H9 (cell line): ENCODE measurements at regions not wholly inside any gene's neighbourhood (a gene's known extent, or its start where the extent isn't known, plus 50 kb on each side); places are given as distances from the start of the nearest gene placed in this dataset.

ENCODE experiments used
- DNase-seq: peaks from one replicate; pipeline ENCODE4 v3.0.0-alpha.2; 2017
- H2AFZ ChIP-seq: one replicate; pipeline ENCODE4 v1.6.1; 2013; ENCODE audit warnings: mild to moderate bottlenecking, low read length, control low read depth, moderate library complexity
- H2AK5ac ChIP-seq: 2 replicates; pipeline ENCODE4 v1.6.1; 2013; ENCODE audit warnings: low read length, control low read depth, mixed read lengths; ENCODE audit not compliant: insufficient read length
- H2BK120ac ChIP-seq: one replicate; pipeline ENCODE4 v1.6.1; 2013; ENCODE audit warnings: low read depth, mild to moderate bottlenecking, low read length, control low read depth, inconsistent platforms; ENCODE audit not compliant: poor library complexity, severe bottlenecking
- H2BK12ac ChIP-seq: 2 replicates; pipeline ENCODE4 v1.6.1; 2013; ENCODE audit warnings: low read length, control low read depth, mixed read lengths, low read depth; ENCODE audit not compliant: insufficient read length
- H2BK15ac ChIP-seq: 2 replicates; pipeline ENCODE4 v1.6.1; 2013; ENCODE audit warnings: low read depth, low read length, control low read depth
- H2BK20ac ChIP-seq: one replicate; pipeline ENCODE4 v1.6.1; 2013; ENCODE audit warnings: low read depth, mild to moderate bottlenecking, low read length, control low read depth, inconsistent platforms; ENCODE audit not compliant: poor library complexity, severe bottlenecking
- H2BK5ac ChIP-seq: 2 replicates; pipeline ENCODE4 v1.6.1; 2013; ENCODE audit warnings: low read length, control low read depth, mixed read lengths; ENCODE audit not compliant: insufficient read length
- H3K14ac ChIP-seq: 2 replicates; pipeline ENCODE4 v1.6.1; 2013; ENCODE audit warnings: low read length, control low read depth; ENCODE audit not compliant: insufficient read depth
- H3K18ac ChIP-seq: 2 replicates; pipeline ENCODE4 v1.6.1; 2013; ENCODE audit warnings: low read depth, mild to moderate bottlenecking, mixed read lengths, low read length, control low read depth; ENCODE audit not compliant: insufficient read length
- H3K23ac ChIP-seq: 2 replicates; pipeline ENCODE4 v1.6.1; 2013; ENCODE audit warnings: low read length, control low read depth, mixed read lengths, low read depth; ENCODE audit not compliant: insufficient read length
- H3K23me2 ChIP-seq: 2 replicates; pipeline ENCODE4 v1.6.1; 2013; ENCODE audit warnings: low read depth, mild to moderate bottlenecking, mixed read lengths, low read length, control low read depth; ENCODE audit not compliant: insufficient read length, poor library complexity, severe bottlenecking
- H3K27ac ChIP-seq: 2 replicates; pipeline ENCODE4 v1.5.1; 2013; ENCODE audit warnings: low read length, control low read depth, mixed read lengths, low read depth; ENCODE audit not compliant: insufficient read length
- H3K27me3 ChIP-seq: 2 replicates; pipeline ENCODE4 v1.6.1; 2013; ENCODE audit warnings: low read length, control low read depth, inconsistent platforms; ENCODE audit not compliant: insufficient read depth
- H3K4ac ChIP-seq: 2 replicates; pipeline ENCODE4 v1.6.1; 2013; ENCODE audit warnings: low read depth, mild to moderate bottlenecking, control low read depth, inconsistent platforms, low read length, moderate library complexity
- H3K4me1 ChIP-seq: 2 replicates; pipeline ENCODE4 v1.6.1; 2013; ENCODE audit warnings: low read length, control low read depth, inconsistent platforms; ENCODE audit not compliant: insufficient read depth
- H3K4me2 ChIP-seq: 2 replicates; pipeline ENCODE4 v1.6.1; 2013; ENCODE audit warnings: low read length, control low read depth, mixed read lengths; ENCODE audit not compliant: insufficient read length, insufficient read depth
- H3K56ac ChIP-seq: 2 replicates; pipeline ENCODE4 v1.6.1; 2013; ENCODE audit warnings: low read depth, mild to moderate bottlenecking, mixed read lengths, low read length, control low read depth; ENCODE audit not compliant: insufficient read length
- H3K79me1 ChIP-seq: 2 replicates; pipeline ENCODE4 v1.6.1; 2013; ENCODE audit warnings: low read depth, mild to moderate bottlenecking, moderate library complexity, low read length, control low read depth, inconsistent platforms; ENCODE audit not compliant: insufficient read depth, poor library complexity, severe bottlenecking
- H3K79me2 ChIP-seq: 2 replicates; pipeline ENCODE4 v1.6.1; 2013; ENCODE audit warnings: low read length, control low read depth, inconsistent platforms; ENCODE audit not compliant: insufficient read depth
- H3K9ac ChIP-seq: 2 replicates; pipeline ENCODE4 v1.6.1; 2013; ENCODE audit warnings: low read length, control low read depth, mixed read lengths; ENCODE audit not compliant: insufficient read length; ENCODE audit errors: extremely low read depth
- H3K9me3 ChIP-seq: one replicate; pipeline ENCODE4 v1.6.1; 2013; ENCODE audit warnings: low read depth, low read length, inconsistent platforms; ENCODE audit not compliant: control insufficient read depth
- H3T11ph ChIP-seq: one replicate; pipeline ENCODE4 v1.6.1; 2013; ENCODE audit warnings: mild to moderate bottlenecking, low read length, control low read depth, inconsistent platforms
- H4K20me1 ChIP-seq: one replicate; pipeline ENCODE4 v1.6.1; 2013; ENCODE audit not compliant: control insufficient read depth, insufficient read length, insufficient read depth
- H4K5ac ChIP-seq: 2 replicates; pipeline ENCODE4 v1.6.1; 2013; ENCODE audit warnings: low read depth, mild to moderate bottlenecking, mixed read lengths, low read length, control low read depth; ENCODE audit not compliant: insufficient read length
- H4K8ac ChIP-seq: replicated peaks from 2 replicates; pipeline ENCODE4 v1.6.1; 2013; ENCODE audit warnings: low read length, control low read depth, mixed read lengths, low read depth; ENCODE audit not compliant: insufficient read length
- H4K91ac ChIP-seq: 2 replicates; pipeline ENCODE4 v1.6.1; 2013; ENCODE audit warnings: low read depth, mild to moderate bottlenecking, moderate library complexity, mixed read lengths, low read length, control low read depth; ENCODE audit not compliant: insufficient read length
- H3K27ac Mint-ChIP-seq, 3 experiments: 2 replicates in 2 of 3; 3 replicates in 1 of 3; pipeline ENCODE4 v1.8.0; 2020 to 2021; ENCODE audit warnings: mixed read lengths in 3 of 3, mild to moderate bottlenecking in 1 of 3, moderate library complexity in 1 of 3
- H3K27me3 Mint-ChIP-seq: 2 replicates; pipeline ENCODE4 v1.8.0; 2021; ENCODE audit warnings: low read depth, mild to moderate bottlenecking, moderate library complexity, mixed read lengths
- H3K36me3 Mint-ChIP-seq, 3 experiments: 2 replicates in 2 of 3; 3 replicates in 1 of 3; pipeline ENCODE4 v1.8.0; 2020 to 2021; ENCODE audit warnings: low read depth in 3 of 3, mixed read lengths in 3 of 3; ENCODE audit not compliant: insufficient read depth in 1 of 3
- H3K4me1 Mint-ChIP-seq, 2 experiments: 2 replicates each; pipeline ENCODE4 v1.8.0; 2020; ENCODE audit warnings: mixed read lengths in 2 of 2
- H3K4me3 Mint-ChIP-seq, 2 experiments: 2 replicates in 1 of 2; 3 replicates in 1 of 2; pipeline ENCODE4 v1.8.0; 2020 to 2021; ENCODE audit warnings: mild to moderate bottlenecking in 2 of 2, mixed read lengths in 2 of 2, moderate library complexity in 1 of 2
- H3K9me3 Mint-ChIP-seq, 2 experiments: 2 replicates in 1 of 2; 3 replicates in 1 of 2; pipeline ENCODE4 v1.8.0; 2020; ENCODE audit warnings: mild to moderate bottlenecking in 2 of 2, mixed read lengths in 2 of 2, moderate library complexity in 1 of 2
- CTCF ChIP-seq: fragments of 200-600 bp; sonication (generic); conservative IDR thresholded peaks from 3 replicates; pipeline ENCODE4 v1.8.0; 2021; ENCODE audit warnings: antibody characterized with exemption, mild to moderate bottlenecking
- WGBS: extraction: QIAGEN DNeasy Blood & Tissue Kit; methylation state at CpG from one replicate; pipeline ENCODE4 v1.1.7; 2013; ENCODE audit warnings: missing lambda C conversion rate, low lambda C conversion rate, mixed read lengths; ENCODE audit not compliant: insufficient read length; ENCODE audit errors: extremely low coverage; 5-methylcytosine and 5-hydroxymethylcytosine counted together

- no peak overlapping the region for H3K18ac ChIP-seq
- no peaks in the 10 kb centered on the region for H3K27me3 ChIP-seq
- H3K4me1 Mint-ChIP-seq = no peaks in the 10 kb centered on the region
- no peak overlapping the region for H3T11ph ChIP-seq
- no peak overlapping the region for H3K27ac ChIP-seq
- no peaks in the 10 kb centered on the region for H3K79me2 ChIP-seq
- no peak overlapping the region for H2BK15ac ChIP-seq
- no peaks in the 10 kb centered on the region for H4K20me1 ChIP-seq
- H3K4me3 Mint-ChIP-seq = no peak overlapping the region
- H3K23ac ChIP-seq = no peak overlapping the region
- H2BK120ac ChIP-seq = no peak overlapping the region
- no peak overlapping the region for H2AFZ ChIP-seq
- no peak for TF ChIP-seq CTCF
- no peak overlapping the region for H2BK12ac ChIP-seq
- H3K9me3 ChIP-seq = no peaks in the 10 kb centered on the region
- H3K79me1 ChIP-seq = no peaks in the 10 kb centered on the region
- H3K56ac ChIP-seq = no peak overlapping the region
- no peak overlapping the region for H2AK5ac ChIP-seq
- no peak overlapping the region for H3K27ac Mint-ChIP-seq
- H2BK5ac ChIP-seq = no peak overlapping the region
- H3K9ac ChIP-seq = no peak overlapping the region
- H3K4ac ChIP-seq = no peak overlapping the region
- DNase-seq = no peak
- H4K5ac ChIP-seq = no peak overlapping the region
- H2BK20ac ChIP-seq = no peak overlapping the region
- no peak overlapping the region for H3K4me2 ChIP-seq
- no peaks in the 10 kb centered on the region for H3K27me3 Mint-ChIP-seq
- no peaks in the 10 kb centered on the region; a peak in 1 of 5 replicates for H3K9me3 Mint-ChIP-seq
- no peak overlapping the region for H3K14ac ChIP-seq
- peaks cover 0 to 4% (median 0%) of the 10 kb centered on the region in 3 experiments; a peak in 1 of 7 replicates for H3K36me3 Mint-ChIP-seq
- H3K4me1 ChIP-seq = no peaks in the 10 kb centered on the region
- no CpG with 5 or more reads among the region's 3 CpGs for WGBS
- no peak overlapping the region for H4K91ac ChIP-seq
- H4K8ac ChIP-seq = no peak overlapping the region
- H3K23me2 ChIP-seq = no peaks in the 10 kb centered on the region
Measured at GRCh38 chr9:26319859-26320258, 572.7 kb downstream of the CAAP1 start.
